ENCODE measurements at regions not wholly inside any gene's neighbourhood (a gene's known extent, or its start where the extent isn't known, plus 50 kb on each side); places are given as distances from the start of the nearest gene placed in this dataset.
A peak's percentile ranks its signal among the peaks of the same experiment; 100 is the strongest.

- TF ChIP-seq CHD4 (IDR thresholded peaks at IDR 0.05) (no peak), BCL11A (IDR thresholded peaks at IDR 0.05; ENCODE audit: low read depth, low read length) (no peak), RFX5 (IDR thresholded peaks at IDR 0.05; ENCODE audit: low read depth, low read length) (no peak), KLF5 (IDR thresholded peaks at IDR 0.05; ENCODE audit: partially characterized antibody) (no peak), RAD21 (IDR thresholded peaks at IDR 0.05; ENCODE audit: insufficient read depth, low read depth, low read length) (peak; percentile 50)
- TF ChIP-seq, protein P1, sequence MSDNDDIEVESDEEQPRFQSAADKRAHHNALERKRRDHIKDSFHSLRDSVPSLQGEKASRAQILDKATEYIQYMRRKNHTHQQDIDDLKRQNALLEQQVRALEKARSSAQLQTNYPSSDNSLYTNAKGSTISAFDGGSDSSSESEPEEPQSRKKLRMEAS (IDR thresholded peaks at IDR 0.05; ENCODE audit: low read depth, low read length) = no peak
- TF ChIP-seq, protein P2, sequence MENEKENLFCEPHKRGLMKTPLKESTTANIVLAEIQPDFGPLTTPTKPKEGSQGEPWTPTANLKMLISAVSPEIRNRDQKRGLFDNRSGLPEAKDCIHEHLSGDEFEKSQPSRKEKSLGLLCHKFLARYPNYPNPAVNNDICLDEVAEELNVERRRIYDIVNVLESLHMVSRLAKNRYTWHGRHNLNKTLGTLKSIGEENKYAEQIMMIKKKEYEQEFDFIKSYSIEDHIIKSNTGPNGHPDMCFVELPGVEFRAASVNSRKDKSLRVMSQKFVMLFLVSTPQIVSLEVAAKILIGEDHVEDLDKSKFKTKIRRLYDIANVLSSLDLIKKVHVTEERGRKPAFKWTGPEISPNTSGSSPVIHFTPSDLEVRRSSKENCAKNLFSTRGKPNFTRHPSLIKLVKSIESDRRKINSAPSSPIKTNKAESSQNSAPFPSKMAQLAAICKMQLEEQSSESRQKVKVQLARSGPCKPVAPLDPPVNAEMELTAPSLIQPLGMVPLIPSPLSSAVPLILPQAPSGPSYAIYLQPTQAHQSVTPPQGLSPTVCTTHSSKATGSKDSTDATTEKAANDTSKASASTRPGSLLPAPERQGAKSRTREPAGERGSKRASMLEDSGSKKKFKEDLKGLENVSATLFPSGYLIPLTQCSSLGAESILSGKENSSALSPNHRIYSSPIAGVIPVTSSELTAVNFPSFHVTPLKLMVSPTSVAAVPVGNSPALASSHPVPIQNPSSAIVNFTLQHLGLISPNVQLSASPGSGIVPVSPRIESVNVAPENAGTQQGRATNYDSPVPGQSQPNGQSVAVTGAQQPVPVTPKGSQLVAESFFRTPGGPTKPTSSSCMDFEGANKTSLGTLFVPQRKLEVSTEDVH (IDR thresholded peaks at IDR 0.05; ENCODE audit: low read depth, partially characterized antibody) = no peak
Measured at GRCh38 chr3:154018100-154018696, 103.0 kb upstream of the ARHGEF26 start (continued).

DNA sequence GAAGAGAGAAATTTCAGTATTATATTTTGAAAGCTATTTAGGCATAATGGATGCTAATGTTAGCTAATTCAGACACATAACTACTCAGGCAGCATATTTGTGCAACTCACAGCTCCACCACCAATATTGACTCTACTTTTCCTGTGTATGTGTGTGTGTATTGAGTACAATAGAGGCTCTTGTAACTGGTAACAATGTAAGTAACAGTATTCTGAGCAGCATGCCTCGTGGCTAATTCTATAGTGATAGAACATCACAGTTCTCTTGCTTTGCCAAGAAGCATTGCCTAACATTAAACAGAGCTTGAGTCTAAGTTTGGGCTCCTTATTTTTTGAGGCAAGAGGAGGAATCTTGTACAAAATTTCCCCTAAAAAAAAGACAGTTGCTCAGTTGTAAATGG, 98.6 kb upstream of the ARHGEF26 start:
- intact Hi-C loops (cut with micrococcal nuclease; ENCODE audit: unreplicated experiment) (no loop called here), in situ Hi-C loops (cut with MboI) (no loop called here)
- H3K4me2 ChIP-seq (ENCODE audit: control insufficient read depth, insufficient read depth) = no peak overlapping the region
- no peaks in the 10 kb centered on the region for H3K79me2 ChIP-seq (ENCODE audit: control insufficient read depth, insufficient read depth, low read length)
- RAD21 ChIA-PET (ENCODE audit: unreplicated experiment) = no interaction called here
- no peak overlapping the region for H2AFZ ChIP-seq (ENCODE audit: control insufficient read depth, low read depth, low read length)
- no peaks in the 10 kb centered on the region for H3K36me3 ChIP-seq (ENCODE audit: control insufficient read depth in 2 of 2, insufficient read depth in 2 of 2, low read length in 1 of 2)
- CTCF ChIA-PET = no interaction called here
- TF ChIP-seq NFXL1 (IDR thresholded peaks at IDR 0.05; ENCODE audit: borderline replicate concordance) = no peak
- no peak for TF ChIP-seq ZNF24 (IDR thresholded peaks at IDR 0.05)
- TF ChIP-seq FOXM1 (IDR thresholded peaks at IDR 0.05; ENCODE audit: low read depth, low read length) = no peak
- TF ChIP-seq FOS (IDR thresholded peaks at IDR 0.05; ENCODE audit: borderline replicate concordance, extremely low read depth, insufficient read length) = no peak
- TF ChIP-seq SIX5 (IDR thresholded peaks at IDR 0.05; ENCODE audit: low read depth, low read length, severe bottlenecking) = no peak
- no peak for TF ChIP-seq MYC (IDR thresholded peaks at IDR 0.05; ENCODE audit: insufficient read depth, insufficient read length, insufficient replicate concordance, low read length, severe bottlenecking)
- no peak for TF ChIP-seq TBL1XR1 (IDR thresholded peaks at IDR 0.05; ENCODE audit: low read depth, low read length)
- TF ChIP-seq, protein P3, sequence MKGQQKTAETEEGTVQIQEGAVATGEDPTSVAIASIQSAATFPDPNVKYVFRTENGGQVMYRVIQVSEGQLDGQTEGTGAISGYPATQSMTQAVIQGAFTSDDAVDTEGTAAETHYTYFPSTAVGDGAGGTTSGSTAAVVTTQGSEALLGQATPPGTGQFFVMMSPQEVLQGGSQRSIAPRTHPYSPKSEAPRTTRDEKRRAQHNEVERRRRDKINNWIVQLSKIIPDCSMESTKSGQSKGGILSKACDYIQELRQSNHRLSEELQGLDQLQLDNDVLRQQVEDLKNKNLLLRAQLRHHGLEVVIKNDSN (IDR thresholded peaks at IDR 0.05; ENCODE audit: borderline replicate concordance, extremely low read length, insufficient read depth, low read depth, low read length) = no peak
- TF ChIP-seq ZSCAN29 (IDR thresholded peaks at IDR 0.05) = no peak
- no peak for TF ChIP-seq CHD2 (IDR thresholded peaks at IDR 0.05; ENCODE audit: borderline replicate concordance, low read depth, low read length)
- no peak for TF ChIP-seq CHD4 (IDR thresholded peaks at IDR 0.05)
- TF ChIP-seq STAT3 (IDR thresholded peaks at IDR 0.05; ENCODE audit: low read depth, low read length) = no peak
- H3K9me3 ChIP-seq (replicated peaks; ENCODE audit: control insufficient read depth, insufficient read depth, low read length) = no peaks in the 10 kb centered on the region
- no peak overlapping the region for H3K9ac ChIP-seq (ENCODE audit: control insufficient read depth, insufficient read depth, low read length)
- no peaks in the 10 kb centered on the region for H4K20me1 ChIP-seq (ENCODE audit: control insufficient read depth, insufficient read depth)
- POLR2A ChIA-PET = no interaction called here
- WGBS (ENCODE audit: insufficient coverage, insufficient replicate concordance, low lambda C conversion rate, missing lambda C conversion rate) = 0% methylated on average over 1 of the region's 1 CpG
- no TSS peak for BruUV-seq (replicated peaks)
- no peak overlapping the region for H3K27ac ChIP-seq (ENCODE audit: control insufficient read depth, insufficient read depth)
- no peak overlapping the region for H3K4me3 ChIP-seq
- ATAC-seq (no peak), DNase-seq (ENCODE audit: low read depth, low spot score) (no peak), FAIRE-seq (no peak)
- H3K4me1 ChIP-seq (ENCODE audit: control insufficient read depth, insufficient read depth, low read length) = no peaks in the 10 kb centered on the region
- H3K27me3 ChIP-seq (replicated peaks in 1 of 2; ENCODE audit: control insufficient read depth in 2 of 2, insufficient read depth in 2 of 2, low read length in 1 of 2) = no peaks in the 10 kb centered on the region
- SMC1A ChIA-PET (ENCODE audit: uncharacterized antibody, unreplicated experiment) = interaction anchor here (1.0 to 1.1 kb wide), 2 partner anchors 12 to 187 kb away, joined by 3 to 4 read pairs; no protein-coding TSS in a partner anchor

All from GM12878 (cell line).